TTC549 (cell line): ENCODE measurements at regions not wholly inside any gene's neighbourhood (a gene's known extent, or its start where the extent isn't known, plus 50 kb on each side); places are given as distances from the start of the nearest gene placed in this dataset.
"Not testable (repeated sequence)": the region's sequence is repeated elsewhere in the genome, so short reads cannot be mapped to it uniquely, and the experiment has no call there.

Experiments used
- FAIRE-seq: peaks from 2 replicates; lab custom pipeline; 2012; peaks lifted over from hg19 to GRCh38; lab: Jason Lieb, UNC

DNA sequence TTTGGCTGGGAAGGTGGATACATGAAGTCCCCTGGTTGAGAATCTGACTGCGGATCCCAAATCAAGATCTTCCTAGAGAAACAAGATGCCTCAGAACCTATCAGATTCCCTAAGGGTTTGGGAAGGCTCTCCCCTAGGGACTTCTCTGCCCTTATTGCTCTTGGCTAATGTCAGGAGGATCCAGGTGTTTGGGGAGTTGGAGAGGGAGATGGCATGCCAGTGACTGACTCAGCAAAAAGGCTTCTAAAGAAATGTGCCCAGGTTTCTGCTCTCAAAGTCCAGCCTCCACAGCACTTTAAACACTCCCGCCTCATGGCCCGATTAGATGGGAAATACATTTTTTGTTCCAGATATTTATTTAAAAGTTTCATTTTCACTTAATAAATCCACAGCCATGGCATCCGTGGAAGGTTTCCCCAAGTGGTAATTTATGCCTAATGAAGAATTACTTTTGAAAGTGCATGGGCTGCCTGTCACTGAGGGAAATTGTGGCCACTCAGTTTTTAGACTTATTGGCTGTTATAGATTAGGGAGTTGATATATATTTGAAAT is 156.4 kb downstream of the OSR1 start:
- FAIRE-seq, result no peak

GRCh38 chr2:19198381-19198780 is 160.0 kb downstream of the OSR1 start:
- no peak for FAIRE-seq

DNA sequence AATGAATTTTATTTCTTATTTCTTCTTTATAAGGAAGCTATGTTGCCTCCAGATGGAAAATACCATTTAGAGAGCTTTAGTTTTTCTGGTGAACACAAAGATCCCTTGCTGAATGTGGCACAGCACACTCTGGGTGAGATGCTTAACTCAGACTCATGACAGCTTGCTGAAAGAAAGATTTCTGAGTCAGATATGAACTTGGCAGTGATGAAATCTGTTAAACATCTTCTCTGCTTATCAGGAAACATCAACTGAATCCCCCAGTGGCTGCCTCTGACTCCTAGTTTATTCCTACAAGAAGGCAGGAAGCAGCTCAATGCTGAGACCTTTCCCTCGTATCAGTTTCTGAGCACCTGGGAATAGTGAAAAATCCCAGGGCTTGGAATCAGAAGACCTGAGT is 162.8 kb downstream of the OSR1 start:
- FAIRE-seq, result no peak

- FAIRE-seq, result no peak
These were observed 169.0 kb downstream of the OSR1 start for GRCh38 chr2:19189391-19189790.

GRCh38 chr2:19187323-19188020 is 171.0 kb downstream of the OSR1 start:
- no peak for FAIRE-seq

DNA sequence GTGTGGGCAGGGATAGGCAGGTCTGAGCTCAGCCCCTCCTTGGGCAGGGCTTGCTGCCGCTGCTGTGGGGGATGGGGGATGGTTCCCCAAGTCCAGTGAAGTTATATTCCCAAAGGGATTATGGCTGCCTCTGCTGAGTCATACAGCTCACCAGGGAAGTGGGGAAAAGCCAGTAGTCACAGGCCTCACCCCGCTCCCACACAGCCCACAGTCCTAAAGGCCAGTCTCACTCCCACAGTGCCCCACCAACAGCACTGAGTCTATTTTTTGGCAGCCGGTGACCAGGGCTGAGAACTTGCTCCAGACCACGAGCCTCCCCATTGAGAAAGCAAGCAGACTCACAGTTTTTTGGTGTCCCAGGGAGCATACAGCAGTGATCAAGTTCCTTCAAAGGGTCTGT is 173.3 kb downstream of the OSR1 start:
- no peak for FAIRE-seq

DNA sequence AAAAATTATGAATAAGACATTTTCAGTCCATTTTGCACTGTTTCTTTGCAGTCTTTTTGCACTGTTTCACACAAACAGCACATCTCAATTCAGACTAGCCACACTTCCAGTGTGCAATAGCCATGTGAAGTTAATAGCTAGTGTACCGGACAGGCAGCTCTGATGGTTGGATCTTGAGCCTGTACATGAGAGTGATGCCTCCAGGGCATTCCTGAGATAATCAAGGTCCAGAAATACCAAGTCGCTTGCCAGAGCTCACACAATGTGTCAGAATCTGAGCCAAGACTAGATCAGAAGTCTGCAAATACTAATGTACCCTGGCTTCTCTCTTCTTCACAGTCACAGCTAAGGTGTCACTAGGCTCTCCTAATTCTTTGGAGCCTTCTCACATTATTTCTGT is 180.2 kb downstream of the OSR1 start:
- no peak for FAIRE-seq

DNA sequence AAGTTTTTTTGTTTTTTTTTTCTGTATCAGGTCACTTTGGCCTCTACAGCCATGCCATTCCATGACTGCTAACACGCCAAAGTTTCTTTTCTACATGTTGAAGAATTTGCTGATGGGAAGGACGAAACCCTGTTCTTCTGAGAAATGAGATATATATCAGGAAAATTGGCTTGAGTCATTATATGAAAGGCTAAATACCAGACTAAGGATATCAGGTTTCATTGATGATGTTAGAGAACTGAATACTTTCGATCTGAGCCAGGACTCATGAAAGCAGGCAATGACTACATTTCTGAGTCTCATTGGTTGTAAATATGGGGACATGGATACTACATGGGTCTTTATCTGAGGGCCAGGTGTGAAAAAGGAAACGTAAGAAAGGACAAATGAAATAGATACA is 181.4 kb downstream of the OSR1 start:
- no peak for FAIRE-seq

DNA sequence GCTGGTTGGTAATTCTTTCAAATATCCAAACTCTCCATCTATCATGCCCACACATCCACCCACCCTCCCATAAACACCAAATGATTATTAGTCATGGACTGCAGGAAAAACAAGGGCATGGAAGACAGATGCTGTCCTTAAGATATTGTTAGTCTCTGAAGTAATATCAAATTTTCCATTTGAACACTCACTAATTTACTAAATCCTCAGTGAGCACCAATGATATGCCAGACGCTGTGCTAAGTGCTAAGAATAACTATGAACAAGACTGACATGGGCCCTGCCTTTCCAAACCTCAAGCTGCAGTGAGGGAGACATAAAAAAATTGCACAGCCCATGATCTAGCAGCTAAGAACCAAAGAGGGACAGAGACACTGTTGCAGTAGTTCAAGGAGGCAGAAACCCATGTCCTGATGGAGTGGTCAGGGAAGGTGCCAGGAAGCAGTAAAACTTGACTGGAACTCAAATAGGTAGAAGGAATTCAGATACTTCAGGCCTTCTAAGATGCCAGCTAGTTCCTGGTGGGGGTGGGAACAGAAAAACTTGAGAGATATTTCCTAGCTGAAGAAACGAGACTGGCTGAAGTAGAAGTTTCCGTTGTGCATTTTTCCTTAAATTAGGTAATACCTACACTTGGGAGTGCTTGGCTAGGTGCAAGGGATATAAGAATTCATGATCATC is 182.1 kb downstream of the OSR1 start:
- FAIRE-seq, result no peak

DNA sequence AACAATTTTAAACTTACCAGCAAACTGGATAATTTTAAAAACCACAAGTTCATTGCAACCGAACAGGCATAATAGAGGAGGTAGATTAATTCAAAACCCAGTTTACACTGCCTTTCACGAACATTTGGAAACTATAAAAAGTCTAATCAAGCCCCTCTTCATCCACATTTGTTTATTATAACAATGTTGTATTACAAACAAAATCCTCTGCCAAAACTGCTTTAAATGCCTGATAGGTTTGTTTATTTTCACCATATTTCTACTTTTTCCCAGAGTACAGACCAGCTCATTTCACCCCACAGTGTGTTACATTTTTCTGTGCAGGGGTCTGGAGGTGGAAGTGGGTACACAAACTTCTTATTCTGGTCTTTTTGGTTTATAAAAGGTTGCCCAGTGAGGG is 184.2 kb downstream of the OSR1 start:
- no peak for FAIRE-seq

DNA sequence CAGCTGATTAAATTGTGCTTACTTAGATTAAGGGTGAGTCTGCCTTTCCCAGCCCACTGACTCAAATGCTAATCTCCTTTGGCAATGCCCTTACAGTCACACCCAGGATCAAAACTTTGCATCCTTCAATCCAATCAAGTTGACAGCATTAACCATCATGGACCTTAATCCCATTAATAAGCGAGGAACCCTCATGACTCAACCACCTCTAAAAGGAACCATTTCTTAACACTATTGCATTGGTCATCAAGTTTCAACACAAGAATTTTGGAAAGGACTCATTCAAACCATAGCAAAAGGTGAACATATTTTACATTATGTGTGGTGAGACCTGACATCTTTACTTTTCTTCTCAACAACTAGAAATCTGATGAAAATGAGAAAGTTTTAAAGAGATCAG is 187.0 kb downstream of the OSR1 start:
- no peak for FAIRE-seq

- FAIRE-seq, result no peak
These were observed 189.2 kb downstream of the OSR1 start for GRCh38 chr2:19169134-19169768.

DNA sequence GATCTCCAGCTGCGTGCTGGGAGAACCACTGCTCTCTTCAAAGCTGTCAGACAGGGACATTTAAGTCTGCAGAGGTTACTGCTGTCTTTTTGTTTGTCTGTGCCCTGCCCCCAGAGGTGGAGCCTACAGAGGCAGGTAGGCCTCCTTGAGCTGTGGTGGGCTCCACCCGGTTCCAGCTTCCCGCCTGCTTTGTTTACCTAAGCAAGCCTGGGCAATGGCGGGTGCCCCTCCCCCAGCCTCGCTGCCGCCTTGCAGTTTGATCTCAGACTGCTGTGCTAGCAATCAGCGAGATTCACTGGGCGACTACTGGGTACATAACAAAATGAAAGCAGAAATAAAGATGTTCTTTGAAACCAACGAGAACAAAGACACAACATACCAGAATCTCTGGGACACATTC is 194.3 kb downstream of the OSR1 start:
- FAIRE-seq, result not testable (repeated sequence)

GRCh38 chr2:19158896-19159295 is 199.5 kb downstream of the OSR1 start:
- FAIRE-seq, result no peak

GRCh38 chr2:19158211-19158610 is 200.2 kb downstream of the OSR1 start:
- no peak for FAIRE-seq

DNA sequence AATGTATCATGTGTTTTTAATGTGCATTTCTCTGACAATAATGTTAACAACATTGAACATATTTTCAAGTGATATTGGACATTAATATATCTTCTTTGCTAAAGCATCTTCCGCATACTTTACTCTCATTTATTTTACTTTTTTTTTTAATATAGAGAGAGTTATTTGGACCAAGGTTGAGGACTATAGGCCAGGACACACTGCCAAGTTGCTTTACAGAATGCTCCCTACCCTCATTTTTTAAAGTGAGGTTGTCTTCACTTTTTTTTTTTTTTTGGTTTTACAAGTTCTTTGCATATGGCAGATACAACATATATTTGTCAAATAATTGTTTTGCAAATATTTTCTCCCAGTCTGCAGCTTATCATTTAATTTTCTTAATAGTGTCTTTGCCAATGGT is 201.8 kb downstream of the OSR1 start:
- FAIRE-seq, result no peak

DNA sequence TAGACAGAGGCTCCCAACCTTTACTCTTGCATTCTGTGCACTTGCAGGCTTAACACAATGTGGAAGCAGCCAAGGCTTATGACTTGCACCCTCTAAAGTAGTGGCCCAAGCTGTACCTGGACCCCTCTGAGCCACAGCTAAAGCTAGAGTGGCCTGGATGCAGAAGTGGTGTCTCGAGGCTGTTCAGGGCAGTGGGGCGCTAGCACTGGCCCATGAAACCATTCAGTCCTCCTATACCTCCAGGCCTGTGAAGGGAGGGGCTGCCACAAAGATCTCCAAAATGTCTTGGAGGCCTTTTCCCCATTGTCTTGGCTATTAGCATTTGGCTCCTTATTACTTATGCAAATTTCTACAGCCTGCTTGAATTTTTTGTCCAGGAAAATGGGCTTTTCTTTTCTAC is 207.7 kb downstream of the OSR1 start:
- no peak for FAIRE-seq

DNA sequence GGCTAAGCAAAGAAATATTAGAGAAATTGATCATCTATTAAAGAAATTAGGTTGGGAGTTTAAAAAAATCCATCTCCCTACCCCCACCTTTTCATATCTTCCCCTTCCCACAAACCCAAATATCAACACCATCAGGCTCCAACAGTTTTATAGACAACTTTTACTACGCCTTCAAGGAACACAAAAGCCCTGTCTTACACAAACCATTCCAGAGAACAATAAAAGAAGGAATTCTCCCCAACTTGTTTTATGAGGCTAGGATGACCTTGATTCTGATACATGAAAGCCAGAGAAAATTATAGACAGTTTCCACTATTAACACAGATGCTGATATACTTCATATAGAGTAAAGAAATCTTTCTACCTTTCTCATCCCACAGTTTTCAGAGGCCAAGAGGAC is 211.6 kb downstream of the OSR1 start:
- FAIRE-seq, result no peak

DNA sequence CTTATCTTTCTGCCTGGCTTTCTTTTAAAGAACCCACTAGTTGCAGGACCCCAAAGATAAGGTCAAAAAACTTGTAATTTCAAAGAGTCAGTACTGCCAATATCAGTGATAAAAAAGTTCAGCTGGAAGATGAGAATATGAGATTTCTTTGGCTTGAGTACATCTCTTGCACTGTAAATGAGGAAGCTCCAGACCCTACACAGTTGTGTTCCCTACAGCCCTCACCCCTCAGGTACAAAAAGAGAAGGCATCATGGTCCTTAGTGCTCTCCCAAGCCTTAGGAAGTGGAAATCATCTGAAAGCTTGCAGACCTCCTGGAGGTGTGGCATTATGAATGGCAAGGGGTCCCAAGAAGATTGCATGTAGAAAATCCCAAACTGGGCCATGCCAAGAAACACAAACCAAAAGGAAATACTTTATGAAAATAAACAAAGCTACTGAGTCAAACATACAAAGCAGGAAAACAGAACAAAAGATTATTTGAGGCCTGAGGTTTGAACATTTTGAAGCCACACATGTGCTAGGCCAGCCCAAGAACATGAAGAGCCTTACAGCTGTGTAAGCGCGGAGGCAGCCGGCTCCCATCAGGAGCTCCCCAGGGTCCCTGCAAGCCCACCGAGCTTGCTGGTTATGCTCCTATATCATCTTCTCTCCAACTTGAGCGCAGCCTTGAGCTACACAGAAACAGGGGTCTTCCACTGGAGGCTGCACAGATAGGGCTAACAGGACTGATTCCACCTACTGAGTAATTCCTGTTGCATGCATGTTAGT is 217.0 kb downstream of the OSR1 start:
- no peak for FAIRE-seq

GRCh38 chr2:19140463-19141208 is 217.8 kb downstream of the OSR1 start:
- FAIRE-seq, result no peak

DNA sequence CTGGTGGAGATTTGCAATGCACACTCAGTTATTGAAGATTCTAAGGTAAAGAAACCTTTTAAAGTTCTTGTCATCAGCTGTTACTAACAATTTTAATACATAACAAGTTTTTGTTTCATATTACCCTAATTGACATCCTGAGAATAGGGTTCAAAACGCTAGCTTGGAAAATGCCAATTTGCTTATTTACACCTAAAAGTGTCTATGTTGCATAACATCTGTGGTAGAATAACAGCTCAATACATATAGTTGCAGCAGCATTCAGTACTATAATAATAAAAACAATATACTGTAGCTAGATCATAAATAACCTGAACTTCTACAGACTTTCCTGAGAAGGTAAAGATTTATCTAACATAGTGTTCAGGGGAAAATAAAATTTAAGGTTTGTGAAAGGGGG is 219.0 kb downstream of the OSR1 start:
- no peak for FAIRE-seq

GRCh38 chr2:19138264-19138825 is 220.1 kb downstream of the OSR1 start:
- no peak for FAIRE-seq
